Stomach (tissue), 8 donors: ENCODE measurements at regions not wholly inside any gene's neighbourhood (a gene's known extent, or its start where the extent isn't known, plus 50 kb on each side); places are given as distances from the start of the nearest gene placed in this dataset.

Experiments used
- DNase-seq, 2 donors: peaks; one replicate each; pipeline versions ENCODE4 v3.0.0 to v3.0.0-alpha.2; 2013 to 2019
- H3K27ac ChIP-seq, 5 donors: fragments of 200-600 bp in 4 of 5; sonication (generic) in 4 of 5; one replicate each; pipeline ENCODE4 v1.5.1; 2013 to 2019; ENCODE audit warnings: mild to moderate bottlenecking in 1 of 5, moderate library complexity in 1 of 5
- H3K27me3 ChIP-seq, 3 donors: fragments of 200-600 bp; sonication (generic); one replicate each; pipeline ENCODE4 v1.5.1; 2017 to 2019; ENCODE audit warnings: mixed run types in 1 of 3
- H3K36me3 ChIP-seq, 4 donors: fragments of 200-600 bp; sonication (generic); 1 replicate in 3 of 4; 2 replicates in 1 of 4; pipeline ENCODE4 v1.5.1; 2016 to 2019
- H3K4me1 ChIP-seq, 4 donors: fragments of 200-600 bp; sonication (generic); one replicate each; pipeline ENCODE4 v1.5.1; 2016 to 2019
- H3K4me3 ChIP-seq, 4 donors: fragments of 200-600 bp; sonication (generic) in 3 of 4; one replicate each; pipeline ENCODE4 v1.5.1; 2016 to 2019; ENCODE audit warnings: mild to moderate bottlenecking in 1 of 4
- H3K9me3 ChIP-seq, 4 donors: fragments of 200-600 bp; sonication (generic); one replicate each; pipeline ENCODE4 v1.5.1; 2016 to 2019
- CTCF ChIP-seq, 7 experiments: fragments of 450-650 bp in 4 of 7; fragments of 200-600 bp in 3 of 7; sonication (generic) in 3 of 7; IDR thresholded peaks; one replicate each; pipeline ENCODE4 v1.5.1; 2016 to 2019; ENCODE audit warnings: antibody characterized with exemption in 7 of 7, control low read depth in 2 of 7, mild to moderate bottlenecking in 1 of 7
- EP300 ChIP-seq: sonication (generic); formaldehyde crosslinking; IDR thresholded peaks from one replicate; pipeline ENCODE4 v1.6.1; 2017; ENCODE audit warnings: antibody characterized with exemption
- POLR2A ChIP-seq, 4 donors: fragments of 450-650 bp; IDR thresholded peaks; one replicate each; pipeline ENCODE4 v1.6.1; 2016; ENCODE audit warnings: antibody characterized with exemption in 4 of 4, control low read depth in 2 of 4, mild to moderate bottlenecking in 1 of 4, moderate library complexity in 1 of 4
- POLR2AphosphoS5 ChIP-seq, 3 donors: sonication (generic); formaldehyde crosslinking; IDR thresholded peaks; one replicate each; pipeline ENCODE4 v1.6.1; 2016; ENCODE audit warnings: antibody characterized with exemption in 3 of 3
- WGBS, 5 donors: extraction: QIAGEN DNeasy Blood & Tissue Kit in 3 of 5; methylation state at CpG; one replicate each; pipeline versions ENCODE4 v1.1.5 to v1.1.7; 2013 to 2018; 5-methylcytosine and 5-hydroxymethylcytosine counted together
- intact Hi-C: fragments of 100-400 bp; cut with DNase I; formaldehyde crosslinking; loops from one replicate; pipeline ENCODE4 v1.15.1; 2023; ENCODE audit warnings: low total_unique reads
- donor health status: healthy with polysubstance abuse.
- donor health status: Bipolar disorder and iron deficiency.
- donor health status: healthy.

GRCh38 chr13:109336730-109337129 is 449.7 kb downstream of the IRS2 start:
- 65 to 83% (median 71%) methylated on average over 1 of the region's 1 CpG for WGBS, 5 donors
- Histone ChIP-seq H3K9me3 (no peaks in the 10 kb centered on the region), H3K4me3 (no peak overlapping the region), H3K27ac (no peak overlapping the region), H3K36me3 (no peaks in the 10 kb centered on the region), H3K27me3 (no peaks in the 10 kb centered on the region), H3K4me1 (peaks cover 0 to 6% (median 0%) of the 10 kb centered on the region in 4 donors)
- no peak for DNase-seq
- TF ChIP-seq CTCF (IDR thresholded peaks at IDR 0.05) (no peak), POLR2AphosphoS5 (IDR thresholded peaks at IDR 0.05) (no peak), POLR2A (IDR thresholded peaks at IDR 0.05) (no peak), EP300 (no peak)
- intact Hi-C loops = no loop called here

GRCh38 chr13:109333893-109334651 is 452.3 kb downstream of the IRS2 start:
- WGBS, 5 donors = 79 to 86% (median 83%) methylated on average over 8 of the region's 8 CpGs

GRCh38 chr13:109332506-109333499 is 453.6 kb downstream of the IRS2 start:
- peak overlapping the region; percentile 29 to 42 (median 34) for H3K4me3 ChIP-seq
- DNase-seq = peak; percentile 44 to 53
- WGBS, 5 donors = 37 to 62% (median 58%) methylated on average over 24 to 26 of the region's 26 CpGs

More at GRCh38 chr13:109333893-109334651, 452.3 kb downstream of the IRS2 start:
- Histone ChIP-seq H3K9me3 (no peaks in the 10 kb centered on the region), H3K4me3 (no peak overlapping the region), H3K4me1 (peaks cover 0 to 6% (median 0%) of the 10 kb centered on the region in 4 donors), H3K27ac (no peak overlapping the region), H3K36me3 (no peaks in the 10 kb centered on the region), H3K27me3 (no peaks in the 10 kb centered on the region)
- intact Hi-C loops = no loop called here
- DNase-seq = peak in 1 of 2 donors; percentile 8
- TF ChIP-seq EP300 (no peak), CTCF (IDR thresholded peaks at IDR 0.05) (no peak), POLR2AphosphoS5 (IDR thresholded peaks at IDR 0.05) (no peak), POLR2A (IDR thresholded peaks at IDR 0.05) (no peak)

More at GRCh38 chr13:109332506-109333499, 453.6 kb downstream of the IRS2 start:
- Histone ChIP-seq H3K27ac (peak overlapping the region in 1 of 5 donors; percentile 5), H3K9me3 (no peaks in the 10 kb centered on the region), H3K4me1 (peaks cover 0 to 6% (median 0%) of the 10 kb centered on the region in 4 donors), H3K36me3 (no peaks in the 10 kb centered on the region), H3K27me3 (no peaks in the 10 kb centered on the region)
- intact Hi-C loops = no loop called here
- TF ChIP-seq CTCF (IDR thresholded peaks at IDR 0.05) = peak in 1 of 7 experiments; percentile 16
- TF ChIP-seq POLR2AphosphoS5 (IDR thresholded peaks at IDR 0.05) = no peak
- TF ChIP-seq POLR2A (IDR thresholded peaks at IDR 0.05) = no peak
